HFFc6 (cell line): ENCODE measurements at regions not wholly inside any gene's neighbourhood (a gene's known extent, or its start where the extent isn't known, plus 50 kb on each side); places are given as distances from the start of the nearest gene placed in this dataset.

ENCODE experiments used
- DNase-seq: peaks from one replicate; pipeline ENCODE4 v3.0.0-alpha.2; 2018
- H3K27ac Mint-ChIP-seq: 2 replicates; pipeline ENCODE4 v1.8.0; 2020; ENCODE audit warnings: mild to moderate bottlenecking, mixed read lengths
- H3K27me3 Mint-ChIP-seq: 2 replicates; pipeline ENCODE4 v1.8.0; 2021; ENCODE audit warnings: mild to moderate bottlenecking, moderate library complexity, mixed read lengths; ENCODE audit not compliant: insufficient read depth
- H3K36me3 Mint-ChIP-seq: 2 replicates; pipeline ENCODE4 v1.8.0; 2021; ENCODE audit warnings: low read depth, mixed read lengths
- H3K4me1 Mint-ChIP-seq: 2 replicates; pipeline ENCODE4 v1.8.0; 2020; ENCODE audit warnings: low read depth, mixed read lengths
- H3K4me3 Mint-ChIP-seq: 2 replicates; pipeline ENCODE4 v1.8.0; 2020; ENCODE audit warnings: mild to moderate bottlenecking, moderate library complexity, mixed read lengths
- H3K9me3 Mint-ChIP-seq: 2 replicates; pipeline ENCODE4 v1.8.0; 2020; ENCODE audit warnings: mild to moderate bottlenecking, mixed read lengths
- TF ChIP-seq, protein P1 (sequence below): fragments of 200-600 bp; sonication (generic); IDR thresholded peaks from 2 replicates; pipeline ENCODE4 v1.5.0; 2021; ENCODE audit warnings: antibody characterized with exemption, mild to moderate bottlenecking

DNA sequence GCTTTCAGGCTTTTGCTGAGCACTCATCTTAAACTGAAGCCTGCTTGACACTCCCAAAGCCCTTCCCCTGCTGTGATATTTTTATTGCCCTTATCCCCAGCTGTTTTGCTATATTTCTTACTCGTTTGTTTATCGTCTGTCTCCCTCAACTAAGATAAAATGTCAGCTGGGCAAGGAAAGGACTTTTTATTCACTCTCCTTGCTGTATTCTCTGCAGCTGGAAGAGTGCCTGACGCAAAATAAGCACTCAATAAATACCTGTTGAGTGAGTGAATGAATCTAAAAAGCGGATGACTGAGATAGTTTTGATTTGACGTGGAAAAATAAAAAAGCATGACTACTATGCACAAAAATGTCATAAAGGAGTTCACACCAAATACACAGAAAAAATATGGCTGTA lies 84.8 kb upstream of the POMGNT2 start:
- DNase-seq, result peak; percentile 94
- H3K36me3 Mint-ChIP-seq, result peaks cover 26% of the 10 kb centered on the region
- H3K9me3 Mint-ChIP-seq, result peaks cover 14% of the 10 kb centered on the region
- H3K4me1 Mint-ChIP-seq, result peaks cover 72% of the 10 kb centered on the region
- H3K27ac Mint-ChIP-seq, result peak overlapping the region; percentile 86
- peak overlapping the region; percentile 72 for H3K4me3 Mint-ChIP-seq
- H3K27me3 Mint-ChIP-seq, result peaks cover 17% of the 10 kb centered on the region
- TF ChIP-seq, protein P1, sequence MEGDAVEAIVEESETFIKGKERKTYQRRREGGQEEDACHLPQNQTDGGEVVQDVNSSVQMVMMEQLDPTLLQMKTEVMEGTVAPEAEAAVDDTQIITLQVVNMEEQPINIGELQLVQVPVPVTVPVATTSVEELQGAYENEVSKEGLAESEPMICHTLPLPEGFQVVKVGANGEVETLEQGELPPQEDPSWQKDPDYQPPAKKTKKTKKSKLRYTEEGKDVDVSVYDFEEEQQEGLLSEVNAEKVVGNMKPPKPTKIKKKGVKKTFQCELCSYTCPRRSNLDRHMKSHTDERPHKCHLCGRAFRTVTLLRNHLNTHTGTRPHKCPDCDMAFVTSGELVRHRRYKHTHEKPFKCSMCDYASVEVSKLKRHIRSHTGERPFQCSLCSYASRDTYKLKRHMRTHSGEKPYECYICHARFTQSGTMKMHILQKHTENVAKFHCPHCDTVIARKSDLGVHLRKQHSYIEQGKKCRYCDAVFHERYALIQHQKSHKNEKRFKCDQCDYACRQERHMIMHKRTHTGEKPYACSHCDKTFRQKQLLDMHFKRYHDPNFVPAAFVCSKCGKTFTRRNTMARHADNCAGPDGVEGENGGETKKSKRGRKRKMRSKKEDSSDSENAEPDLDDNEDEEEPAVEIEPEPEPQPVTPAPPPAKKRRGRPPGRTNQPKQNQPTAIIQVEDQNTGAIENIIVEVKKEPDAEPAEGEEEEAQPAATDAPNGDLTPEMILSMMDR, result no peak

DNA sequence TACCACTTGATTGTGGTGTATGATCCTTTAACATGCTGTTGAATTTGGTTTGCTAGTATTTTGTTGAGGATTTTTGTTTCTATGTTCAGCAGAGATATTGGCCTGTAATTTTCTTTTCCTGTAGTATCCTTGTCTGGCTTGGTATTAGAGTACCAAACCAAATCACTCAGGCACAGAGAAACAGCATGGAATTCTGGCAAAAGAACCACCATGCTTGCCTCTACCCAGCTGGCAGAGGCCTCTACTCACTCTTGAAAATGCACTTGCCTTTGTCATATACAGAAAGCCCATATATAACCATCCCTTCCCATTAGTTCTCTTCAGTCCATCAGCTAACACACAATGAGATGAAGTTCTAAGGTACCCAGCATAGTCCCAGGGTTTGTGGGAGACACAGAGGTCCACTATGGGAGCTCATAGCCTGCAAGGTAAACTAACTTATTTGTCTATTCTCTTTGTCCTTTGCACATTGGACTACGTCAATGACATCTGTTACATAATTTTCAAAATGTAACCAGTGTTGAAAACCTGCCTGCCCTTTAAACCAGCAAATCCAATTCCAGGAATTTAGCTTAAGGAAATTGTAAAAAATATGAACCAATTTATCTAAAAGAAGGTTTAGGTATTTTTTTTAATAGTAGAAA lies 82.1 kb upstream of the POMGNT2 start:
- H3K27me3 Mint-ChIP-seq, result peaks cover 6% of the 10 kb centered on the region
- peaks cover 14% of the 10 kb centered on the region for H3K9me3 Mint-ChIP-seq
- no peak overlapping the region for H3K27ac Mint-ChIP-seq
- peaks cover 32% of the 10 kb centered on the region for H3K36me3 Mint-ChIP-seq
- DNase-seq, result no peak
- H3K4me3 Mint-ChIP-seq, result no peak overlapping the region
- H3K4me1 Mint-ChIP-seq, result peaks cover 85% of the 10 kb centered on the region
- TF ChIP-seq, protein P1, result no peak

DNA sequence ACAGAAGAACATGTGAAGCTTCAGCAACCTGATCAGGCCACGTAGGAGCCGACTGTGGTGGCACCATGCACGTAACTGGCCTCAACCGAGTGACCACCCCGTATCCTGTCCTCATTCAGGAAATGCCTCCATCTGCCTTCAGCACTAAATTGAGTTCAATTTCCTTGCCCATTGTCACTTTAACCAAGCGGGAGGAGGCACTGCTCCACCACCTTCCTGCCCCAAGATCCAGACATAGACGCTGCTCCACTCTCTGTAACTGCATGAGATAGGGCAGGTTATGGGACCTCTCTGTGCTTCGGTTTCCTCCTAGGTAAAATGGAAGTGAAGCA lies 80.1 kb upstream of the POMGNT2 start:
- no peak for DNase-seq
- peaks cover 32% of the 10 kb centered on the region for H3K36me3 Mint-ChIP-seq
- peaks cover 6% of the 10 kb centered on the region for H3K27me3 Mint-ChIP-seq
- peak overlapping the region; percentile 75 for H3K27ac Mint-ChIP-seq
- peaks cover 78% of the 10 kb centered on the region for H3K4me1 Mint-ChIP-seq
- TF ChIP-seq, protein P1, result no peak
- peaks cover 14% of the 10 kb centered on the region for H3K9me3 Mint-ChIP-seq
- H3K4me3 Mint-ChIP-seq, result no peak overlapping the region

DNA sequence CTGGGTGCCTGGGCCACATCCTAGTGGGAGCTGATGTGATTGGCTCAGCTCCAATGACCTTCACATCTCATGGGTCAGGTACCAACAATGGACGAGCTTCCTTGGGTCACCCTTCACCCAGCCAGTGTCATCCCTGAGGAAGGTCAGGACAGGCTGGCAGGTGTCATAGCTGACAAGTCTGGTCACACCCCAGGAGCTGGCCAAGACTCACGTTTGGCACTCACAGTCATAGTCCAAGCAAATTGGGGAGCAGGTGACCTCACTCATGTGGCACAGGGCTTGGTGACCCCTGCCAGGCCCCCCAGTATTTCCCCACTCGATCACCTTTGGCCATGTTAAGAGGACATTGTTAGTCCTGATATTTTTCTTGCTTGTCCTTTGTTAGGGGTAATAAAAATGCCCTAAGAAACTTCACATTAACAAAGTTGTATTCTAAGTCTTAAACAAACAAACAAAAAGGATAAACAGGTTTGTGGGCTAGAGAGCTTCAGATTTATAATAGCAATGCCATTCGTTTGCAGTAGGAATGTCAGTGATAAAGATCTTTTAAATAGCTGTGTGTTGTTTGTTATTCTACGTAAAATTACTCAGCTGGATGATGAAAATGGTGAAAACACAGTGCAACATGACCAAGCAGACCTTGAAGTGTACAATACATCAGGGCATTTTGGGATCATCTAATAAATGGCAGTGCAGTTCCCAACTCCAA lies 79.5 kb upstream of the POMGNT2 start:
- Mint-ChIP-seq H3K36me3 (peaks cover 32% of the 10 kb centered on the region), H3K27ac (peak overlapping the region; percentile 75), H3K9me3 (peaks cover 14% of the 10 kb centered on the region), H3K4me3 (no peak overlapping the region), H3K4me1 (peaks cover 78% of the 10 kb centered on the region), H3K27me3 (peaks cover 6% of the 10 kb centered on the region)
- TF ChIP-seq, protein P1, result no peak
- peak; percentile 90 for DNase-seq

DNA sequence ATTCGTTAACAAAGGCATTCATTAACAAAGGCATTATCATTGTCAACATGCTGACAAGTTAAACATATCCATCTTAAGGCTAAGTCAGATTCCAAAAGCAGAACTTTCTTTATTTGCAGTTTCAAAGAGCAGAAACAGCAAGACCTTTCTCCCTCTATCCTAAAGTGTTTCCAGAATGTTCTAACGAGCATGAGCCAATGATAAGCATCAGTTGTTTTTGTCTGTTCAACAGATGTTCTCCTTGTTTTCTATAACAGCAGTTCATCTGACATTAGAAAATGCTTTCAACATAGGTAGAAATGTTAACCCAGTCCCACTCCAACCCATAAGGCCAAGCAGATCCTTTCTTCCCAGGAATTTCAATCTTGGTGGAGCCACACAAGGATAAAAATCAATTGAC lies 77.6 kb upstream of the POMGNT2 start:
- H3K9me3 Mint-ChIP-seq, result peaks cover 10% of the 10 kb centered on the region
- TF ChIP-seq, protein P1, result no peak
- no peak for DNase-seq
- no peak overlapping the region for H3K27ac Mint-ChIP-seq
- peaks cover 16% of the 10 kb centered on the region; the same call in 1 of the 2 replicates for H3K36me3 Mint-ChIP-seq
- peaks cover 5% of the 10 kb centered on the region; the same call in 1 of the 2 replicates for H3K27me3 Mint-ChIP-seq
- H3K4me1 Mint-ChIP-seq, result peaks cover 78% of the 10 kb centered on the region
- no peak overlapping the region for H3K4me3 Mint-ChIP-seq
